ENCODE measurements at regions not wholly inside any gene's neighbourhood (a gene's known extent, or its start where the extent isn't known, plus 50 kb on each side); places are given as distances from the start of the nearest gene placed in this dataset.

GRCh38 chr4:162684998-162685397 is 481.7 kb downstream of the NAF1 start:
- TF ChIP-seq CTCF (conservative IDR thresholded peaks at IDR 0.05 in 1 of 2, IDR thresholded peaks at IDR 0.05 in 1 of 2; ENCODE audit: low read depth in 1 of 2, low read length in 2 of 2), result no peak
- TF ChIP-seq EZH2 (IDR thresholded peaks at IDR 0.05; ENCODE audit: low read length, missing control alignments), result no peak
